SU-DHL-6 (cell line): ENCODE measurements at regions not wholly inside any gene's neighbourhood (a gene's known extent, or its start where the extent isn't known, plus 50 kb on each side); places are given as distances from the start of the nearest gene placed in this dataset.

Experiments used
- H2AFZ ChIP-seq: fragments of 200-600 bp; sonication (generic); 2 replicates; pipeline ENCODE4 v1.6.1; 2014; ENCODE audit warnings: low read depth, mild to moderate bottlenecking, moderate library complexity, mixed read lengths, antibody characterized with exemption, low read length; ENCODE audit not compliant: severe bottlenecking
- H3F3A ChIP-seq: fragments of 200-600 bp; shearing (Covaris generic); 2 replicates; pipeline ENCODE4 v1.6.0; 2016; ENCODE audit warnings: antibody characterized with exemption, mild to moderate bottlenecking; ENCODE audit not compliant: insufficient read depth
- H3K27ac ChIP-seq: fragments of 200-600 bp; sonication (generic); 2 replicates; pipeline ENCODE4 v1.5.1; 2016; ENCODE audit warnings: low read depth, mild to moderate bottlenecking, low read length, moderate library complexity, mixed read lengths
- H3K27me3 ChIP-seq: fragments of 200-600 bp; sonication (generic), shearing (Covaris generic); 2 replicates; pipeline ENCODE4 v1.6.0; 2014; ENCODE audit warnings: mild to moderate bottlenecking, low read length
- H3K36me3 ChIP-seq: fragments of 200-600 bp; sonication (generic); 2 replicates; pipeline ENCODE4 v1.6.1; 2014; ENCODE audit warnings: mild to moderate bottlenecking, low read length, mixed read lengths
- H3K4me2 ChIP-seq: fragments of 300-600, 200-600 bp; shearing (Covaris generic), sonication (generic); 2 replicates; pipeline ENCODE4 v1.6.0; 2014; ENCODE audit warnings: low read length, low read depth, mild to moderate bottlenecking; ENCODE audit not compliant: poor library complexity, severe bottlenecking
- H3K4me3 ChIP-seq: fragments of 200-600 bp; sonication (generic); 2 replicates; pipeline ENCODE4 v1.5.1; 2014; ENCODE audit warnings: antibody characterized with exemption, low read length, mild to moderate bottlenecking, mixed read lengths; ENCODE audit not compliant: insufficient read depth, poor library complexity, severe bottlenecking
- H3K79me2 ChIP-seq: fragments of 200-600 bp; sonication (generic); 2 replicates; pipeline ENCODE4 v1.6.1; 2014; ENCODE audit warnings: mild to moderate bottlenecking, low read length, moderate library complexity; ENCODE audit not compliant: insufficient read depth
- H3K9ac ChIP-seq: fragments of 200-600 bp; sonication (generic); 2 replicates; pipeline ENCODE4 v1.7.0; 2014; ENCODE audit warnings: mild to moderate bottlenecking, low read length
- H3K9me2 ChIP-seq: fragments of 200-600 bp; sonication (generic); replicated peaks from 2 replicates; pipeline ENCODE4 v1.6.1; 2014; ENCODE audit warnings: low read length; ENCODE audit not compliant: insufficient read depth
- H3K9me3 ChIP-seq: fragments of 200-600 bp; sonication (generic); 2 replicates; pipeline ENCODE4 v1.6.1; 2014; ENCODE audit warnings: low read length, mixed read lengths; ENCODE audit not compliant: insufficient read depth
- H4K20me1 ChIP-seq: fragments of 200-600 bp; sonication (generic); 2 replicates; pipeline ENCODE4 v1.6.1; 2014; ENCODE audit warnings: low read depth, mild to moderate bottlenecking, antibody characterized with exemption, low read length, moderate library complexity, mixed read lengths
- CTCF ChIP-seq: fragments of 200-600 bp; sonication (generic); IDR thresholded peaks from one replicate; pipeline ENCODE4 v1.5.1; 2017; ENCODE audit warnings: antibody characterized with exemption, mild to moderate bottlenecking, low read length, moderate library complexity; ENCODE audit not compliant: insufficient read depth, poor library complexity, severe bottlenecking
- EZH2phosphoT487 ChIP-seq: fragments of 200-600 bp; sonication (generic), shearing (Covaris generic); conservative IDR thresholded peaks from 2 replicates; pipeline ENCODE4 v1.6.1; 2018; ENCODE audit warnings: mild to moderate bottlenecking, antibody characterized with exemption, low read length, moderate library complexity, mixed read lengths

- H3K4me3 ChIP-seq = no peak overlapping the region
- H3K27me3 ChIP-seq = no peaks in the 10 kb centered on the region
- H3K9ac ChIP-seq = no peak overlapping the region
- H2AFZ ChIP-seq = no peak overlapping the region
- no peaks in the 10 kb centered on the region for H3K79me2 ChIP-seq
- H3K36me3 ChIP-seq = no peaks in the 10 kb centered on the region
- H3K4me2 ChIP-seq = no peak overlapping the region
- no peaks in the 10 kb centered on the region for H4K20me1 ChIP-seq
- H3F3A ChIP-seq = no peaks in the 10 kb centered on the region
- H3K9me2 ChIP-seq = no peaks in the 10 kb centered on the region
- TF ChIP-seq CTCF (no peak), EZH2phosphoT487 (no peak)
- no peaks in the 10 kb centered on the region for H3K9me3 ChIP-seq
- H3K27ac ChIP-seq = no peak overlapping the region
Observed at GRCh38 chr20:48404598-48404997, 423.2 kb downstream of the PREX1 start.

- Histone ChIP-seq H3K27ac (no peak overlapping the region), H3K4me2 (no peak overlapping the region), H3K9ac (no peak overlapping the region), H3K9me3 (no peaks in the 10 kb centered on the region), H2AFZ (no peak overlapping the region), H3K4me3 (no peak overlapping the region), H3F3A (no peaks in the 10 kb centered on the region), H4K20me1 (no peaks in the 10 kb centered on the region), H3K79me2 (no peaks in the 10 kb centered on the region), H3K27me3 (no peaks in the 10 kb centered on the region), H3K9me2 (no peaks in the 10 kb centered on the region), H3K36me3 (no peaks in the 10 kb centered on the region)
- no peak for TF ChIP-seq CTCF
- 0 out of 2 replicates have a peak, but pooled peaks have one; percentile 68 for TF ChIP-seq EZH2phosphoT487
Observed at GRCh38 chr20:48403167-48403761, 424.5 kb downstream of the PREX1 start.

- H3K36me3 ChIP-seq = no peaks in the 10 kb centered on the region
- H3K9me2 ChIP-seq = no peaks in the 10 kb centered on the region
- H2AFZ ChIP-seq = no peak overlapping the region
- H3K4me3 ChIP-seq = no peak overlapping the region
- H3K4me2 ChIP-seq = no peak overlapping the region
- no peak for TF ChIP-seq EZH2phosphoT487
- no peak for TF ChIP-seq CTCF
- H4K20me1 ChIP-seq = no peaks in the 10 kb centered on the region
- no peaks in the 10 kb centered on the region for H3K27me3 ChIP-seq
- no peak overlapping the region for H3K9ac ChIP-seq
- H3K79me2 ChIP-seq = no peaks in the 10 kb centered on the region
- no peak overlapping the region for H3K27ac ChIP-seq
- no peaks in the 10 kb centered on the region for H3K9me3 ChIP-seq
- H3F3A ChIP-seq = no peaks in the 10 kb centered on the region
Observed at GRCh38 chr20:48401359-48401758, 426.4 kb downstream of the PREX1 start.
